A673 (cell line): ENCODE measurements at regions not wholly inside any gene's neighbourhood (a gene's known extent, or its start where the extent isn't known, plus 50 kb on each side); places are given as distances from the start of the nearest gene placed in this dataset.

Experiments used
- BruUV-seq: library from RNA; stranded (reverse); fragments of 400-500 nt; replicated peaks from 2 replicates; lab custom pipeline; 2021; lab: Mats Ljungman, UMichigan
- CTCF ChIA-PET: fragments of 300-600 bp; sonication (Branson Sonifier 250); formaldehyde crosslinking; loops from one replicate; lab custom pipeline; 2022; ENCODE audit warnings: antibody characterized with exemption; lab: Charles Lee
- POLR2A ChIA-PET: fragments of 300-600 bp; sonication (Branson Sonifier 250); formaldehyde crosslinking; loops from one replicate; lab custom pipeline; 2022; ENCODE audit warnings: antibody characterized with exemption; ENCODE audit not compliant: low non-redundant PET; lab: Charles Lee
- DNase-seq: peaks from one replicate; pipeline ENCODE4 v3.0.0-alpha.2; 2015; ENCODE audit warnings: low spot score
- H3K27ac ChIP-seq: fragments of 200-600 bp; sonication (generic); 2 replicates; pipeline ENCODE4 v1.5.1; 2016; ENCODE audit warnings: mixed run types, low read depth, mild to moderate bottlenecking, mixed read lengths, antibody characterized with exemption, low read length; ENCODE audit not compliant: poor library complexity, severe bottlenecking
- H3K27me3 ChIP-seq: fragments of 200-600 bp; sonication (generic); replicated peaks from 2 replicates; pipeline ENCODE4 v1.6.1; 2017; ENCODE audit warnings: mixed run types, low read depth, mild to moderate bottlenecking, mixed read lengths, antibody characterized with exemption, low read length; ENCODE audit not compliant: insufficient read depth, poor library complexity
- H3K36me3 ChIP-seq: fragments of 200-600 bp; sonication (generic); 2 replicates; pipeline ENCODE4 v1.6.1; 2016; ENCODE audit warnings: mixed run types, mild to moderate bottlenecking, mixed read lengths, antibody characterized with exemption, low read length; ENCODE audit not compliant: insufficient read depth, poor library complexity, severe bottlenecking
- H3K4me1 ChIP-seq: fragments of 200-600 bp; sonication (generic); 2 replicates; pipeline ENCODE4 v1.6.1; 2017; ENCODE audit warnings: mixed run types, mild to moderate bottlenecking, mixed read lengths, antibody characterized with exemption, low read length; ENCODE audit not compliant: insufficient read depth, poor library complexity, severe bottlenecking
- H3K4me3 ChIP-seq: fragments of 200-600 bp; sonication (generic); 2 replicates; pipeline ENCODE4 v1.5.1; 2016; ENCODE audit warnings: low read depth, mixed run types, mild to moderate bottlenecking, mixed read lengths, low read length; ENCODE audit not compliant: poor library complexity, severe bottlenecking
- H3K9me3 ChIP-seq: fragments of 200-600 bp; sonication (generic); 2 replicates; pipeline ENCODE4 v1.6.1; 2016; ENCODE audit warnings: mixed run types, low read depth, mild to moderate bottlenecking, mixed read lengths, antibody characterized with exemption, low read length; ENCODE audit not compliant: poor library complexity, severe bottlenecking
- CTCF ChIP-seq: fragments of 300-800, 200-600 bp; sonication (generic); conservative IDR thresholded peaks from 2 replicates; pipeline ENCODE4 v1.5.1; 2017; ENCODE audit warnings: low read depth, mild to moderate bottlenecking, antibody characterized with exemption, low read length, moderate library complexity, mixed read lengths
- EZH2 ChIP-seq: fragments of 200-600 bp; sonication (generic); IDR thresholded peaks from 2 replicates; pipeline ENCODE4 v1.6.1; 2017; ENCODE audit warnings: borderline replicate concordance, low read depth, mild to moderate bottlenecking, mixed read lengths, antibody characterized with exemption, low read length; ENCODE audit not compliant: poor library complexity, severe bottlenecking
- intact Hi-C: fragments of 100-400 bp; cut with micrococcal nuclease; formaldehyde crosslinking; loops from one replicate; pipeline ENCODE4 v1.10.0; 2022; ENCODE audit not compliant: unreplicated experiment

DNA sequence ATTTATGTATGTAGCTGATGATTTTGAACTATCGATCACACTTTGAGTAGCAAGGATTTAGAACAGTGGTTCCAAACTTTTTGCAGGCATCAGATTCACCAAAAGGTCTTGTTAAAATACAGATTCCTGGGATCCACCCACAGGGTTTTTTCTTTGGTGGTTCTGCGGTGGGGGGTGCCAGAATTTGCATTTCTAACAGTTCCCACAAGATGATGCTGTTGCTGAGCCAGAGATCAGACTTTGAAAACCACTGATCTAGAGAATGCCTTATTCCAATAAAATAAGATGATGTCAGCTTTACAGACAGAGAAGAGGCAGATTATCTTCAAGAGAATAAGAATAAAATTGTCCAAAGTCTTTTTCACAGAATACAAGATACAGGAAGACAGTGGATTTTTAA is 80.9 kb upstream of the SHISA2 start:
- no peak overlapping the region for H3K27ac ChIP-seq
- no peaks in the 10 kb centered on the region for H3K4me1 ChIP-seq
- BruUV-seq: no TSS peak
- TF ChIP-seq CTCF: peak; percentile 34; the same call in 1 of the 2 replicates
- no peak for TF ChIP-seq EZH2
- H3K9me3 ChIP-seq: no peaks in the 10 kb centered on the region
- no peak overlapping the region for H3K4me3 ChIP-seq
- intact Hi-C loops: no loop called here
- CTCF ChIA-PET: interaction anchor here (0.6 kb wide), 1 partner anchor 195 kb away, joined by 4 read pairs; no protein-coding TSS in a partner anchor
- H3K36me3 ChIP-seq: no peaks in the 10 kb centered on the region
- peak; percentile 42 for DNase-seq
- no peaks in the 10 kb centered on the region for H3K27me3 ChIP-seq
- POLR2A ChIA-PET: no interaction called here

- no peak overlapping the region for H3K27ac ChIP-seq
- TF ChIP-seq EZH2 (no peak), CTCF (no peak)
- no peaks in the 10 kb centered on the region for H3K36me3 ChIP-seq
- no peaks in the 10 kb centered on the region for H3K27me3 ChIP-seq
- ChIA-PET CTCF (no interaction called here), POLR2A (no interaction called here)
- no TSS peak for BruUV-seq
- H3K4me3 ChIP-seq: no peak overlapping the region
- DNase-seq: no peak
- H3K9me3 ChIP-seq: no peaks in the 10 kb centered on the region
- H3K4me1 ChIP-seq: no peaks in the 10 kb centered on the region
- intact Hi-C loops: no loop called here
Observed at GRCh38 chr13:26128676-26129075, 76.9 kb upstream of the SHISA2 start.

DNA sequence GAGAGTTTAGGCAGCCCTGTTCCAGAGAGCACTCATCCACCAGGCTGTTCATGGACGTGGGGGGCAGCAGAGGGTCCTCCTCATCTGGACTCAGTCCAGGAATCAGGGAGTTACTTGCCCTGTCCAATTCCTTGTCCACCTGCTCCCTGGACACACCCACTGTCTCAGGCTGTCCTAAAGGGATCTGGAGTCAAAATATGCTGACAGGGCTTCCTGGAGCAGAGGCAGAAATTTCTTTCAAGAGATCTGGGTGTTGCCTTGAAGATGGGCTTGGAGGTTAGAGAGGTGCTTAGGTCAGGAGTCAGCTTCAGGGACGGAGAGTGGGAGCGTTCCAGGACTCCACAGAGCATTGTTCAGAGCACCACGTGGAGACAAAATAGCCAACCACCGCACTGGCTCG is 65.8 kb upstream of the SHISA2 start:
- intact Hi-C loops: no loop called here
- Histone ChIP-seq H3K9me3 (no peaks in the 10 kb centered on the region), H3K27me3 (no peaks in the 10 kb centered on the region), H3K4me1 (no peaks in the 10 kb centered on the region), H3K27ac (no peak overlapping the region), H3K36me3 (no peaks in the 10 kb centered on the region), H3K4me3 (no peak overlapping the region)
- no peak for DNase-seq
- CTCF ChIA-PET: no interaction called here
- BruUV-seq: no TSS peak
- TF ChIP-seq EZH2 (no peak), CTCF (no peak)
- POLR2A ChIA-PET: no interaction called here
